ENCODE measurements at regions not wholly inside any gene's neighbourhood (a gene's known extent, or its start where the extent isn't known, plus 50 kb on each side); places are given as distances from the start of the nearest gene placed in this dataset.
"Not testable (repeated sequence)": the region's sequence is repeated elsewhere in the genome, so short reads cannot be mapped to it uniquely, and the experiment has no call there.

DNA sequence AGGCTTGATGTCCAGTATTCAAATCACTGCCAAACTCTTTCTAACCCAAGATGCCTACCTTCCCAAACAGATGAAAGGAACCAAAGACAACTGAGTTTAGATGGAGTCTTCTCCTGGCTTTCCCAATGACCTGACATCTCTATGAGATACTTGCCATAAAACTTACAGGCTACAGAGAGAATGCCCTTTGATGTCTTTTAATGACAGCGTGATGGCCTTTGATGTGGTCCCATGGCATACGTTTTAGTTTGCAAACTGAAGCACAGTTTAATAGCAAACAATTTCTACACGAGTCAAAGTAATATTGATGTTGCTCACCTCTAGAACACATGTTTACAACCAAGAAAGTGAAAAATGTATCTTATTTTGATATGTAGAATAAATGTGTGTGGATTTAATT is 73.2 kb downstream of the ZIC4 start:
- DNase-seq (ENCODE audit: insufficient read length, low spot score) = no peak
- TF ChIP-seq POLR2A (IDR thresholded peaks at IDR 0.05; ENCODE audit: low read depth, low read length) = no peak
- no peak for FAIRE-seq

DNA sequence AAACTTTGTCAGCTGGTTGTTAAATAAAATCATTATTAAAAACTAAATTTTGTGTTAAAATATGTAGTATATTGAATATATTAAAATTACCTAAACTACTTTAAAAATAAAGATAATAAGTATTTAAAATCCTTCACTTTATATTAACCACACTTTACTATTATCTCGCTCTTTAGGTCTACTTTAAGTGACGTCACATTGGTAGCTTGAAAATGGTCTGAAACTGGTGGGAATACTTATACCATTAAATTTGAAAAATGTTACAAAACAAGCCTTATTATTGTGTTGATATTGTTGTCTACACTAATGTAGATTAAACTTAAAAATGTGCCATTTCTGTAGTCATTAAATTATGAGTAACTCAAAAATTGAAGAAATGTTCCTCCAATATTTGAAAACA is 77.6 kb downstream of the ZIC4 start:
- TF ChIP-seq POLR2A (IDR thresholded peaks at IDR 0.05; ENCODE audit: low read depth, low read length) = no peak
- no peak for DNase-seq (ENCODE audit: insufficient read length, low spot score)
- FAIRE-seq = no peak

DNA sequence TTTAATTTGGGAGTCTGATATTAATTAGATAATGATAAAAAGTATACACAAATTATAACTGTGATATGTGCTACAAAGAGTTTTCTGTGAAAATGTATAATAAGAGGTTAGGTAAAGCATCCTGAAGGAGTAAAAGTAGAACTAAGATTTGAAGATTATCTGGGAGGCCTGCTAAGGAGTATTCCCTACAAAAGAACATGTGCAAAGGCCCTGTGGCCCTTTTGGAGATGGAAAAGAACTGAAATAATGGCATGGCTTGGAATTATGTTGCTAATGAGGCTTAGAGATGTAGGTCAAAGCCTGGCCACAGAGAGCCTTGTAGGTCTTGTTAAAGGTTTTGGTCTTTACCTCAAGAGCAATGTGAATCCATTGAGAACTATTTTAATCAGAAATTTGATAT is 82.0 kb downstream of the ZIC4 start:
- no peak for FAIRE-seq
- no peak for TF ChIP-seq POLR2A (IDR thresholded peaks at IDR 0.05; ENCODE audit: low read depth, low read length)
- no peak for DNase-seq (ENCODE audit: insufficient read length, low spot score)

DNA sequence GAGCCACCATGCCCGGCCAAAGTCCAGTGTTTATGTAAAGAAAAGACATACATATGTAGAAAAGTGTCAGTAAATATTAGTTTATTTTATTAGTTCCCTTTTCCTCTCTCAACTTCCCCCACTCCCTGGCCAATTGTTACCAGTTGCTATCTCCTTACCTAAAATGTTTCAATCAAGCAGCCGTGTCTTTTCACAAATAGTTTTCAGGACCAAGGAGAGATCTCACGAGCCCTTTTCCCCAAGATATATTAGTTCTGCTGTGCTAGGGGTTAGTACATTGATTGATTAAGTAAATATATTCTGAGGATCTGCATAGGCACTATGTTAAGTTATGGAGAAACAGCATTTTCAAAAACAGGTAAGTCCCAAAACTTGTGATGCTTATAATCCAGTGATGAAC is 87.4 kb downstream of the ZIC4 start:
- DNase-seq (ENCODE audit: insufficient read length, low spot score) = no peak
- no peak for FAIRE-seq
- no peak for TF ChIP-seq POLR2A (IDR thresholded peaks at IDR 0.05; ENCODE audit: low read depth, low read length)

DNA sequence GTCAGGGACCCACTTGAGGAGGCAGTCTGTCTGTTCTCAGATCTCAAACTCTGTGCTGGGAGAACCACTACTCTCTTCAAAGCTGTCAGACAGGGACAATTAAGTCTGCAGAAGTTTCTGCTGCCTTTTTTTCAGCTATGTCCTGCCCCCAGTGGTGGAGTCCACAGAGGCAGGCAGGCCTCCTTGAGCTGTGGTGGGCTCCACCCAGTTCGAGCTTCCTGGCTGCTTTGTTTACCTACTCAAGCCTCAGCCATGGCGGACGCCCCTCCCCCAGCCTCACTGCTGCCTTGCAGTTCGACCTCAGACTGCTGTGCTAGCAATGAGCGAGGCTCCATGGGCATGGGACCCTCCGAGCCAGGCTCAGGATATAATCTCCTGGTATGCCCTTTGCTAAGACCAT is 89.3 kb downstream of the ZIC4 start:
- FAIRE-seq = not testable (repeated sequence)

DNA sequence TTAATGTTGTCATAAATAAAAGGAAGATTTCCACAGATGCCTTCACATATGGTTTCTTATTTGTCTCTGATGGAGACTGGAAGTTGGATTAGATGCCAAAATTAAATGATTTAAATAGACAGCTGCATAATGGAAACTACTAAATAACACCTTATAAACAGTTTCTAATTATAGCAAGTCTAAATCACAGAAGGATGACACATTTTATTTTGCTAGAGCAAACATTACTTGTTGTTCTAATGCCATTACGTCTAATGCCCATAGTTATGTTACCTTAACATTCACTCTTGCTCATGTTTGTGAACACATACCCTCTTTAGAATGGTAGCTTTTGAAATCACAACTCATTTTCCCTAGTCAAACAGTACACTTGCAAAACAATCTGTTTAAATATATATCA is 92.8 kb downstream of the ZIC4 start:
- no peak for TF ChIP-seq POLR2A (IDR thresholded peaks at IDR 0.05; ENCODE audit: low read depth, low read length)
- FAIRE-seq (no peak), DNase-seq (ENCODE audit: insufficient read length, low spot score) (no peak)

More for the DNA sequence above, 89.3 kb downstream of the ZIC4 start:
- DNase-seq (ENCODE audit: insufficient read length, low spot score) = not testable (repeated sequence)

DNA sequence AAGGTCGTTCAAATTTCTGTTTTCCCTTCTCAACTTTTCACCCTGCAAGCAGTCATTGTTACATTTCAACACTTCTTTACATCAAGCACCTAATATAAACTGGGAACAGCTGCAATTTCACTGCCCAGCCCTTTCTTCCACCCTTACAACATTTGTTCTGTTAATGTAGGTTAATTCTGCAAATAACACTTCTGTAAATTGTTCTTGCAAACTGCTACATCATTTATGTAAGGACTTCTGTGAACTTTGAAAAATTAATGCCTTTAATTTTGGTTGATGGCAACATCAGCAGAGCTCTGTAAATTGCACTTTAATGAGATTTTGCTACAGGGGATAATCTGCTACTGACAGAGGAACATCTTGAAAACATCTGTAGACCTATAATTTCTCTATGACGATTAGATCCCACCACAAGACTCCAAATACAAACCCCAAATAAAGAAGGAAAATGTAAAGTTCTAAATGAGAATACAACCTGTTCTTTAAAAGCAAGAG is 93.5 kb downstream of the ZIC4 start:
- no peak for TF ChIP-seq POLR2A (IDR thresholded peaks at IDR 0.05; ENCODE audit: low read depth, low read length)
- FAIRE-seq = no peak
- DNase-seq (ENCODE audit: insufficient read length, low spot score) = no peak

DNA sequence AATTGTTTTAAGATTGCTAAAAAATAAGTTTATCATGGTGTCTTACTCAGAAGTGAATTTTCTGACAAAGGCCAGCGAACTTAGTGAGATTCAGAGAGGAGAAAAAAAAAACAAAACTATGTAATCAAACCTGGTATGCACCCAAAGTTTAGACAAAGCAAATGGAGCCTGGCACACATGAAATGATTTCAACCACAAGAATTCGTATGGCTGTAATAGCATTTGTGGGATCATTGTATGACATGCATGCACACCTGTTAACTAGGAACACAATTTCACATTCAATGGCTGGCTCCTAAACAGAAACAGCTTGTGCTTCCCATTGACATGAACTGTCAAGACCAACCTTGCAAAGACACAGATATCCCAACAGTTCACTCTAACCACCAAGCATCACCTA is 94.6 kb downstream of the ZIC4 start:
- no peak for TF ChIP-seq POLR2A (IDR thresholded peaks at IDR 0.05; ENCODE audit: low read depth, low read length)
- no peak for FAIRE-seq
- no peak for DNase-seq (ENCODE audit: insufficient read length, low spot score)

DNA sequence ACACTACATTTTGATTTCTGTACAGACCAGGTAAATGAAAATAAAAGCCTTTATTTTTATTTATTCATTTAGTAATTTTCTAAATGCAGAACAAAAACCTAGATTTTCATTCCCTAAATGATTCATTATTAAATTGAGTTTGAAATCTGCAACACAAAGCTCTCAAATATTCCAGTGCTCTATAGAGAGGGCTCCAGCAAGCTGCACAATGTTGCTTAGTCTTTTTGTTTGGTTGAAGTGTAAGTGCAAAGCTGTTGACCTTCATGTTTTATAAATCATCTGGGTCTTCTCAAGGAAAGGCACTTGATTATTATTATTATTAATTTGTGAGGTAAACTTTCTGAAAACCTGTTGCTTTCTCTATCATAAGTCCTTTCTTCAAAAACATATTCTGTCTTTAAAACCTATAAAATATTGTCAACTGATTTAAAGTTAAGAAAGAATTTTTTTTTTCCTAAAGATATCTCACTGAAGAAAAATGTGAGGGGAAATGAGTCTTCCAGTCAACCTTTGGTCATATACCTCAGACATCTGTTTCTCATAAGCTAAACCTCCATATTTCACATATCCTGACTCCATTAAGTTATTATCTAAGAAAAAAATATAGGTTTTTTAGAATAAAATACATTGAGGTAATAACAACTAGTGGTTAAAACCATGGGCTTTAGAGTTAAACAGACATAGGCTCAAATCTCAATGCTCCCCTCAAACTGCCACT is 100.7 kb downstream of the ZIC4 start:
- no peak for TF ChIP-seq POLR2A (IDR thresholded peaks at IDR 0.05; ENCODE audit: low read depth, low read length)
- no peak for DNase-seq (ENCODE audit: insufficient read length, low spot score)

DNA sequence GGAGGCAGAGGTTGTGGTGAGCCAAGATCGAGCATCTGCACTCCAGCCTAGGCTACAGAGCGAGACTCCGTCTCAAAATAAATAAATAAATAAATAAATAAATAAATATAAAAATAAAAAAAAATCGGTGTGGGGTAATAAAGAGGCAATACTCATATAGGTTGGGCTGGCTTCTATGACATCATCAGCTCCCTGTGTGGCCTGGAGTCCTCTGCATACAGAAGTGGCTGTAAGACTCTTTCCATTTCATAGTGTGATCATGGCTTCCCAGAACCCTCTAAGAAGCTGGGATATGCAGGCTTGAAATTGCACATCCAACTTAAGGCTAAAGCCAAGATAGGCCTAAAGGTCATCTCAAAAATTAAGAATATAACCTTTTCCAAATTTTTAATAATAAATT is 101.6 kb downstream of the ZIC4 start:
- FAIRE-seq (no peak), DNase-seq (ENCODE audit: insufficient read length, low spot score) (no peak)
- no peak for TF ChIP-seq POLR2A (IDR thresholded peaks at IDR 0.05; ENCODE audit: low read depth, low read length)

More for the DNA sequence above, 100.7 kb downstream of the ZIC4 start:
- no peak for FAIRE-seq

DNA sequence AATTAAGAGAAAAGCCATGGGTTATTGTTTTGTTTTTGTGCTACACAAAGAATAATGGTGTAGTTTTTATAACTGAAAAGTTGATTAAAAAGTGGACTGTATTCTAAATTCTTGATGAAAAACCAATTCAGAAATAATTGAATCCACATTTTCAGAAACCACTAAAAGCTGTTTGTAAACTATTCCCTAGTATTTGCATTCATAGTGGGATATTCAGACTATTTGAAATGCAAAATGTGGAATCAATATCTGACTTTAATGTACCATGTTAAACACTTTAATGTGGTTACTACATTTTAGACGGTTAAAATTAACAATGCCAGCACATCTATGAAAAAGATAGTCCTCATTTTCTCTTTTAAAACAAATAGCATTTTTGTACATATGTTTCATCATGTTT is 104.6 kb downstream of the ZIC4 start:
- FAIRE-seq (no peak), DNase-seq (ENCODE audit: insufficient read length, low spot score) (no peak)
- no peak for TF ChIP-seq POLR2A (IDR thresholded peaks at IDR 0.05; ENCODE audit: low read depth, low read length)

DNA sequence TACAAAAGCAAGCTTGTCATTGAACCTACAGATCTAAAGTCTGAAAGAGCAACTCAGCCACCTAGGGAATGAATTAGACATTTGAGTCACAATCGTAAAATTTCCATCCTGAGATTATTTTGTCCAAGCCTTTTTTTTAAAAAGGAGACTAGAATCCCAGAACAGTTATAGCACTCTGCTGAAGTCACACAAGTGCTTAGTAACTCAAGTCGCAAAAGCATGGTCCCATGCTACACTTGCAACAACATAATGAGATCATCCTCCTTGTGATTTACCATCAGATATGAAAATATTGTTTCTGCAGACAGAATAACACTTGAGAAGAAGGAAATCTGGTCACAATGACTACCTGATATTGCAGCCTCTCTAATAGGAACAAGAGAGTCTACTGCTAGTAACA is 106.7 kb downstream of the ZIC4 start:
- no peak for TF ChIP-seq POLR2A (IDR thresholded peaks at IDR 0.05; ENCODE audit: low read depth, low read length)
- DNase-seq (ENCODE audit: insufficient read length, low spot score) (no peak), FAIRE-seq (no peak)

DNA sequence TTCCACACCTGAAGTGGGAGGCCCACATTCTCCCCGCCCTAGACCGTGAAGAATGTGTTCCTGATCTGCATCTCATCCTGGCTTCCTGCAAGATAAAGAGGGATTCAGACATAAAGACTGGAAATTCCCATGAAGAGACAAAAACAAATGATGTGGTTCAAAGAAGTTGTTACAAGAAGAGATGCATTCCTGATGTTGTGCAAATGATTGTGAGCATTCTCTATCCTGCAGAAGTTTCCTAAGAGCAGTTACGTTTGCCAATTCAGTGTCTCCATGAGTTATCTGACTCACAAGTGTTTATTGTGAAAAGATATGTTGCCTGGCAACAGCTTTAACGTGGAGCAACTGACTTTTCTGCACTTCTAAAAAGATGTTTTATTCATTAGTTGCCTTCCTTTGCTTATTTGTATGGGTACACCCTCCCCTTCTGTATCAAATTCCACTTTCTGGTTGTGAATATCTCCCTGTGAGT is 107.8 kb downstream of the ZIC4 start:
- DNase-seq (ENCODE audit: insufficient read length, low spot score) = peak; percentile 13
- TF ChIP-seq POLR2A (IDR thresholded peaks at IDR 0.05; ENCODE audit: low read depth, low read length) = no peak
- FAIRE-seq = peak; percentile 95

DNA sequence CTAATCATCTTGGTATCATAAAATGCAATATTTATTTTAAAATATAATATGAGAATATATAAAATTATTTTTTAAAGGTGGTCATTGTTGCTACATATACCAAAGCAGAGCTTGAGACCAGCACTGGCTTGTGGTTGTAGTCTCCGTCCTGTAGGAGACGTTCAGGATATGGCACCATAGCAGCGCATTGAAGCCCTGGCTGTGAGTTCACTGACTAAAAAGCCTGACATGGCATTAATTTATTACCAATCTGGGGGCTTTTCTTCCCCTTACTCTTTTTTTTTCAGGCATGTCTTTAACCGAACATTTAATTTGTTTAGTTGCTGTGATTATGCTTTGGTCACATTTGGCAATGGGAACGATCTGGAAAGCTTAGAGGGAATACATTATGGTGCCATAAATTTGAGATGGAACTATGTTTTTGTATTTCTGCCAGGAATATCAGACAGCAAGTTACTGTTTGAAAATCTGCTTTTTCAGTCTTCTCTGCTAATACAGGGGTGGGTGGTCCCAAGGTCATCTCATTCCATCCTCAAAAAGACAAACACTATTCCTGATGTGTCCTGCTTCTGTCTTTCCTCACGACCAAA is 108.5 kb downstream of the ZIC4 start:
- FAIRE-seq (peak; percentile 38), DNase-seq (ENCODE audit: insufficient read length, low spot score) (no peak)
- no peak for TF ChIP-seq POLR2A (IDR thresholded peaks at IDR 0.05; ENCODE audit: low read depth, low read length)

DNA sequence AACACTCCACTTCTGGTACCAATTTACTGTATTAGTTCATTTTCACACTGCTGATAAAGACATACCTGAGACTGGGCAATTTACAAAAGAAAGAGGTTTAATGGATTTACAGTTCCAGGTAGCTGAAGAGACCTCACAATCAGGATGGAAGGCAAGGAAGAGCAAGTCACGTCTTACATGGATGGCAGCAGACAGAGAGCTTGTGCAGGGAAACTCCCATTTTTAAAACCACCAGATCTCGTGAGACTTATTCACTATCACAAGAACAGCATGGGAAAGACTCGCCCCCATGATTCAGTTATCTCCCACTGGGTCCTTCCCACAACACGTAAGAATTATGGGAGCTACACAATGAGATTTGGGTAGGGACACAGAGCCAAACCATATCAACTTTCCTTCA is 119.0 kb downstream of the ZIC4 start:
- not testable (repeated sequence) for DNase-seq (ENCODE audit: insufficient read length, low spot score); FAIRE-seq

Data from H54 (cell line).